HG03460 (cell line): ENCODE measurements at regions not wholly inside any gene's neighbourhood (a gene's known extent, or its start where the extent isn't known, plus 50 kb on each side); places are given as distances from the start of the nearest gene placed in this dataset.
"Not testable (repeated sequence)": the region's sequence is repeated elsewhere in the genome, so short reads cannot be mapped to it uniquely, and the experiment has no call there.

Source experiments
- ATAC-seq: cut with Tn5 transposase; IDR thresholded peaks from one replicate; pipeline ENCODE4 v1.9.1; 2021; ENCODE audit not compliant: unreplicated experiment

DNA sequence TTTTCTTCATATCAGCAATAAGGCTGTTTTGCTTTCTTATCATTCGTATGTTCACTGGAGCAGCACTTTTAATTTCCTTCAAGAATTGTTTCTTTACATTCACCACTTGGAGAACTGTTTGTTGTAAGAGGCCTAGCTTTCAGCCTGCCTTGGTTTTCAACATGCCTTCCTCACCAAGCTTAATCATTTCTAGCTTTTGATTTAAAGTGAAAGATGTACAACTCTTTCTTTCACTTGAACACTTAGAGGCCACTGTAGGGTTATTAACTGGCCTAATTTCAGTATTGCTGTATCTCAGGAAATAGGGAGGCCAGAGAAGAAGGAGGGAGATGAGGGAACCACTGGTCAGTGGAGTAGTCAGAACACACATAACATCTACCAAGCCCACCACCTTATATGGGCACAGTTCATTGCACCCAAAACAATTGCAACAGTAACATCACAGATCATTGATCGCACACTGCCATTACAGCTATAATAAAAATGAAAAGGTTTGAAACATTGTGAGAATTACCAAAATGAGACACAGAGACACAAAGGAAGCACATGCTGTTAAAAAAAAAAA is 181.4 kb upstream of the TUBA3C start:
- no peak for ATAC-seq

- ATAC-seq, result not testable (repeated sequence)
These were observed 178.1 kb upstream of the TUBA3C start for GRCh38 chr13:19359697-19360096.

DNA sequence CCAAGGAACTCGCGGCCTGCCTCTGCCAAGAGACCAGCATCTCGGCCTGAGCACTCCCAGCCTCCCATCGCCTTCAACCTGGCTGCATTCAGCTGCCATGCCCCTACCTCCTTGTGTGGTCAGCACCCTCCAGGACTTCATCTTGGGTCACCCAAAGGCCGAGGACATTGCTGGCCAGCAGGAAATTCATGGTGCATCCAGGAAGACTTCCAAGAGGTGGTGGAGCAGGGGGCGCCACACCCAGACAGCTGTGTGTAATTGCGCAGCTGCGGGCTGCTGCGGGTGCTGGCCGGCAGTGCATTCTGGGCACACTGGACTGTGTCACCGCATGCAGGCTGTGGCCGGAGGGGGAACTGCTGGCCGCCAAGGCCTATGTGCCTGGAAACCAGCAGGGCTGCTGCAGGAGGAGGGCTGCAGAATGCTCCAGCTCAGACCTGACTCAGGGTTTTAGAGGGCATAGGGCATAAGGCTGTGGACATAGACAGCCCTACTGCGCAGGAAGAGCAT is 164.3 kb upstream of the TUBA3C start:
- ATAC-seq, result no peak

DNA sequence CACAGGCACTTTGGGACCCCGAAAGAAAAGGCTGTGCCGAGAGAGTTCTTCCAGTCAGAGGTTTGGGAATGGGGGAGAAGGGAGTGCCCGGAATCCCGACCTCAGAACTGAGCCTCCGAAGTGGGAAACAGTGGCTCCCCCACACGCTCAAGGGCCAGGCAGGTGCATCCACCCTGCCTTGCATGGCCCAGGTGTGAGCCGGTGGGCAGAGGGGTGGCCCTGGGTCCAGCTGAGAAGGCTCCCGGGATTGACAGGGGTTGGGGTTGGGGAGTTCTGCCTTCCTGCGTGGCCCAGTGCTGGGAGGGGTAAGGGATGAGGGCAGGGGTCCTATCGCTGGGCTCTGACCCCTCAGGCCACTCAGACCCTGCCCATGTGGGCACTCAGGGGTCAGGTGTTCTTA is 163.5 kb upstream of the TUBA3C start:
- ATAC-seq, result peak; percentile 23

GRCh38 chr13:19344585-19345120 is 163.0 kb upstream of the TUBA3C start:
- ATAC-seq, result peak; percentile 67

DNA sequence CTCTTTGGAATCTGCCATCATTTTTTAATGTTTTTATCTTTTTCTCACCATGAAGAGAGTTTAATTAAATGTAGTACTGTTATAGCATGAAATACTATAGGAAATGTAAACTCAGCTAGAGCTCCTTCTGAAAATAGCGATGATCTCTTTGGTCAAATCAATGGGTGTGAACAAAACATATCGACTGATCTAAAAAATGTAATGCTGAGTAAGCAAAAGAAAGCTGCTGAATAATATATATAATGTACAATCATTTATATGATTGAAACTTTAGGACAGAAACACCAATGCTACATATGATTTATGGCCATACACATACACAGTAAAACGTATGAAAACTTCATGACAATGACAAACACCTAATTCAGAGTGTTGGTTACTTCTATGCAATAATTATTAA is 150.8 kb upstream of the TUBA3C start:
- no peak for ATAC-seq

DNA sequence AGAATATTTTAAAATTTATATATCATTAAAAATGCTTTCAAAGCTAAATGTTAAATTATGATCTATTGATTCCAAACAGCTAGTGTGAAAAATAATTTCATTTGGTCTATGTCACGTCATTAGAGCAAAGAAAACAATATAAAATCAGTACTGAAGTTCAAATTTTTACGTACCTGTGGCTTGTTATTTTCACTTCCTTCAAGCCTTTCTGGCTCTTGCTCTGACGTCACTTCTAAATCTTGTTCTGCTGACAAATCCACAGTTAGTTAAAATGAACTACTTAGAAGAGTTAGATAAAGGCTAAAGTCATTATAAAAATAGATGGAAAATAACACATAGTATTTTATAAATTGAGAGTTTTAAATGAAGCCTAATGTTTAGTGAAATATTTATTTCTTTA is 147.7 kb upstream of the TUBA3C start:
- no peak for ATAC-seq

- ATAC-seq, result no peak
These were observed 142.7 kb upstream of the TUBA3C start for GRCh38 chr13:19324325-19324724.

GRCh38 chr13:19321222-19321621 is 139.6 kb upstream of the TUBA3C start:
- ATAC-seq, result no peak

DNA sequence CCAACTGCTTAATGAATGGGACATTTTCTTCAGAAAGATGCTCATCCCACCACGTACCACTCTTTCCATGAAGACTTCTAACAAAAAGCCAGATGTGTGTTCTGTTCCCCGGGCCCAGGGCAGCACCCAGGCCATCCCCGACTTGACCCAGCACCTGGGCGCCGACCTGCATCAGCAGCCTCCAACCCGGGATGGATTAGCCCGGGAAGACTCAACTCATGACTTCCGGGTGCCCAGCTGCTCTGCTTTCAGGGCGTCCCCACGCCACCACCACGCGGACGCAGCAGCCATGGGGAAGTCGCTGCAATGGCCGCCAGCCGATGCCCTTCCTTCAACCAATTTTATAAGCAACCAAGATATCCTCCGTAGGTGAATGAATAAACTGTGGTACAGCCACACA is 123.8 kb upstream of the TUBA3C start:
- ATAC-seq, result no peak

- no peak for ATAC-seq
These were observed 107.6 kb upstream of the TUBA3C start for GRCh38 chr13:19289180-19289579.

DNA sequence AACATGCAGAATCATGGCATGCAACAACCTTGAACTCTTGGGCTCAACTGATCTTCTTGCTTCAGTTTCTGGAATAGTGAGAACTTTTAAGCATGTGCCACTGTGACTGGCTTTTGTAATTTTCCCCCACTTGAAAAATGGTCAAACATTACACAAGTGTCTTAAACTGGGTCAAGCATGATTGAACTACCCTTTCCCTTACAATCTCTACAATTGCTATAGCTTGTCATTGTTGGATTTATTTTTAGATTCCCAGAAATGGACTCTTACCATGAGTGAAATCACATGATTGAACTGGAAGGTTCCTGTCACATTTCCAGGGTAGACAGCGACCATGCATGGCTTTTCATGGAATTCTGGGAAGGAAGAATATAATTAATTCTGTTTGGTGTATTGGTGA is 102.2 kb upstream of the TUBA3C start:
- ATAC-seq, result no peak

GRCh38 chr13:19268331-19268730 is 86.7 kb upstream of the TUBA3C start:
- no peak for ATAC-seq

DNA sequence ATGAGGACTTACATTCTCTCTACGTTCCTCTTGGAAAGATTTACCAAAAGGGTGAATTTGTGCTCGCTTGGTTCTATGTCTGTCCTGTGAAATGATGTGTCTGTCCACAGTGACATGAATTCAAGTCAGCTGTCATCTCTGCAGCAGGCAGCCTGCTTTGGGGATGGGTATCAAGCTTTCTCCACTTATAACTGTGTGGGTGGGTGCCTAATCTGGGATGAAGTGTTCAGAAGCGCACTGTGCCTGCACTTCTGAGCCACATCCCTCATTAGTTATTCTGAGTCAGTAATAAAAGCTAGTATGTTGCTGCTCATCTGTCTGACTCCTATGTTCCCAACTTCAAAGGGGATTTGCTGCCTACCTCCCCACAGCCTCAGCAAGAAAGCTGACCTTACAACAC is 86.1 kb upstream of the TUBA3C start:
- ATAC-seq, result no peak

- ATAC-seq, result no peak
These were observed 85.4 kb upstream of the TUBA3C start for GRCh38 chr13:19266979-19267378.

DNA sequence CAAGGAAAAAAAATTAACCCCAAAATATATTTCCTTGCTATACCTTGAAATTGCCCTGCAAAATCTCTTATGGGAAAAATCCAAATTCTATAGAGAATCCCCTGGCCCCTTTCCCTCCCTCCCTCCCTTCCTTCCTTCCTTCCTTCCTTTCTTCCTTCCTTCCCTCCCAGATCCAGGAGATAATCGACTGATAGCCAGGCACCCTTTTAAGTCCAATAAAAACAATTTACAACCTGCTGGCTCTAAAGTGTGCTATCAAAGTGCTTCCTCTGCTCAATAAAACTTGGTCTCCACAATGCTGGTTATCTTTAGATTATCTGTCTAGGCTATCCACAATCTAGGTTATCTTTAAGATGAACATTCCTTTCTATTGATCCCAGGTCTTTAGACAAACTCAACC is 83.1 kb upstream of the TUBA3C start:
- ATAC-seq, result no peak

- ATAC-seq, result no peak
These were observed 70.8 kb upstream of the TUBA3C start for GRCh38 chr13:19252381-19252780.

GRCh38 chr13:19239114-19239860 is 57.7 kb upstream of the TUBA3C start:
- peak; percentile 28 for ATAC-seq
